ENCODE measurements at regions not wholly inside any gene's neighbourhood (a gene's known extent, or its start where the extent isn't known, plus 50 kb on each side); places are given as distances from the start of the nearest gene placed in this dataset.
A peak's percentile ranks its signal among the peaks of the same experiment; 100 is the strongest.
"Not testable (repeated sequence)": the region's sequence is repeated elsewhere in the genome, so short reads cannot be mapped to it uniquely, and the experiment has no call there.

GRCh38 chr6:3962291-3963280 is 113.4 kb downstream of the FAM50B start:
- no peak for DNase-seq (ENCODE audit: low spot score)

DNA sequence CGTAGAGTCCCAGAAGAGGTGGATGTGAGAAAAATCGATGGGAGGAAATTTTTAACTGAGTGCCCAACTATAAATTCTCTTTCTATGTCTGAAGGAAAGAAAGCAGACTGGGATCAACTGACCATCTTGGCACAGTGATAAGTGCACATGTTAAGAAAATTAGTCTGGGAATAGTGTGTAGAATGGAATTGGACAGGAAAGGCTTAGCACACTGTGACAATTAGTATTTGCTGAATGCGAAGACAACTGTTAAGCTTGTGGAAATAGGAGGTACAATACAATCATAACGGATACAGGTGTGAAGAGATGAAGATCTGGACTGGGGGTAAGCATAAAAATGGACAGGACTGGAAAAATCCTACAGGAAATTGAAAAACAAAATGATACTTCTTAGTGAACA is 114.3 kb downstream of the FAM50B start:
- no peak for DNase-seq (ENCODE audit: low spot score)

GRCh38 chr6:3965071-3965718 is 113.7 kb downstream of the FAM217A start:
- no peak for DNase-seq (ENCODE audit: low spot score)

GRCh38 chr6:3966426-3966825 is 112.5 kb downstream of the FAM217A start:
- no peak for DNase-seq (ENCODE audit: low spot score)

- DNase-seq (ENCODE audit: low spot score) = no peak
Observed at GRCh38 chr6:3970097-3970496, 108.8 kb downstream of the FAM217A start.

DNA sequence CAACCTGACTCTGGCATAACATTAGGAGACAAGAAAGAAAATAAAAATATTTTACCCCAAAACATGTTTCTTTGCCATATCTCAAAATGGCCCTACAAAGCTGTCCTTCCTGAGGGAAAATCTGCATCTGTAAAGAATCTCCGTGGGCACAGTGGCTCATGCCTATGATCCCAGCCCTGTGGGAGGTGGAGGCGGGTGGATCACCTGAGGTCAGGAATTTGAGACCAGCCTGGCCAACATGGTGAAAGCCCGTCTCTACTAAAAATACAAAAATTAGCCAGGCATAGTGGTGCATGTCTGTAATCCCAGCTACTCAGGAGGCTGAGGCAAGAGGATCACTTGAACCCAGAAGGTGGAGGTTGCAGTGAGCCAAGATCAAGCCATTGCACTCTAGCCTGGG is 105.8 kb downstream of the FAM217A start:
- not testable (repeated sequence) for DNase-seq (ENCODE audit: low spot score)

DNA sequence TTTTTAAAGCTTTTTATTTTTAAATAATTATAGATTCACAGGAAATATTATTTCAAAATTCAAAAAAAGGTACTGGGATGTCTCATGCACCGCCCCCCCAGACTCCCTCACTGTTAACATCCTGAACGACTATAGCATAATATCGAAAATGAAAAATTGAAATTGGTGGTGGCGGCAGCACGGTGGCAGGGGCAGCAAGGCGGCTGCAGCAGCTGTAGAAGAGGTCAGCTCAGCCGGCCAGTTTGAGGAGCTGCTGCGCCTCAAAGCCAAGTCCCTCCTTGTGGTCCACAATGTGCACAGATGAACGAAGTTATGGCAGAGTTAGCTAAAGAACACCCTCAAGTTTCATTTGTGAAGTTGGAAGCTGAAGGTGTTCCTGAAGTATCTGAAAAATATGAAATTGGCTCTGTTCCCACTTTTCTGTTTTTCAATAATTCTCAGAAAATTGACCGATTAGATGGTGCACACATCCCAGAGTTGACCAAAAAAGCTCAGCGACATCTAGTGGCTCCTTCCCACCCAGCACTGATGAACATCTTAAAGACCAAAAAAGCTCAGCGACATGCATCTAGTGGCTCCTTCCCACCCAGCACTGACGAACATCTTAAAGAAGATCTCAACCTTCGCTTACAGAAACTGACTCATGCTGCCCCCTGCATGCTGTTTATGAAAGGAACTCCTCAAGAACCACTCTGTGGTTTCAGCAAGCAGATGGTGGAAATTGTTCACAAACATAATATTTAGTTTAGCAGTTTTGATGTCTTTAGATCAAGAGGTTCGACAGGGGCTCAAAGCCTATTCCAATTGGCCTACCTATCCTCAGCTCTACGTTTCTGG is 100.8 kb downstream of the FAM217A start:
- peak; percentile 41 for DNase-seq (ENCODE audit: low spot score)

GRCh38 chr6:3978966-3979365 is 100.0 kb downstream of the FAM217A start:
- not testable (repeated sequence) for DNase-seq (ENCODE audit: low spot score)

DNA sequence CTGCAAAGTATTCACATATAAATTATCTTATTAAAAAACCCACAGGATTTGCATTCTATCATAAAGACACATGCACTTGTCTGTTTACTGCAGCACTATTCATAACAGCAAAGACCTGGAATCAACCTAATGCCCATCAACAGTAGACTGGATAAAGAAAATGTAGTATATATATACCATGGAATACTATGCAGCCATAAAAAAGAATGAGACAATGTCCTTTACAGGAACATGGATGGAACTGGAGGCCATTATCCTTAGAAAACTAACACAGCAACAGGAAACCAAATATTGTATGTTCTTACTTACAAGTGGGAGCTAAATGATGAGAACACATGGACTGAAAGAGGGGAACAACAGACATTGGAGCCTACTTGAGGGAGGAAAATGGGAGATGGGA is 97.0 kb downstream of the FAM217A start:
- DNase-seq (ENCODE audit: low spot score) = no peak

GRCh38 chr6:3983778-3984177 is 95.2 kb downstream of the FAM217A start:
- DNase-seq (ENCODE audit: low spot score) = no peak

DNA sequence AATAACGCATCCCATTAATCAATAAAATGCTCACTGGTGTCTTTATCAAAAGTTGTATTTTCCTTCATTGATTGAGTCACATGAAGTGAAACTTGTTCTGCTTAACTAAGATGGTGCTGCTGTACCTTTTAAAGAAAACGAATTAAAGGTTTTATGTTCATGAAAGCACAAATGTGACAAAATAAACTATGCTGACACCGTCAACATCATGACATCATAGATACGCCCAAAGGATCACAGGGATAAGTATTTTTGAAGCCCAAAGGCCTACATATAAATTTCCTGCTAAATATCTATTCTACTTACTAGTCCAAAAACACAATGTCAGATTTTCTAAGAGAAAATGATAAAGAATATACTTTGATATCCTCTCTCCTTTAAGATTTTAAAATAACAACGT is 94.4 kb downstream of the FAM217A start:
- no peak for DNase-seq (ENCODE audit: low spot score)

DNA sequence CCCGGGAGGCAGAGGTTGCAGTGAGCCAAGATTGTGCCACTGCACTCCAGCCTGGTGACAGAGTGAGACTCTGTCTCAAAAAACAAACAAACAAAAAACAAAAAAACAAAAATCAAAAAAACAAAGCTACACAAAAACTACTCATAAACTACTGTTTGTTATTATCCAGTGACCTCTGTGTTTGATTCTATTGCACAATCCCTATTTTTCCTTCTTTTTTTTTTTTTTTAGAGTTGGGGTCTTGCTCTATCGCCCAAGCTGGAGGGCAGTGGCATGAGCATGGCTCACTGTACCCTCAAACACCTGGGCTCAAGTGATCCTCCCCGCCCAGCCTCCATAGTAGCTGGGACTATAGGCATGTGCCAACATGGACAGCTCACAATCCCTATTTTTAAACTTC is 92.7 kb downstream of the FAM217A start:
- DNase-seq (ENCODE audit: low spot score) = no peak

DNA sequence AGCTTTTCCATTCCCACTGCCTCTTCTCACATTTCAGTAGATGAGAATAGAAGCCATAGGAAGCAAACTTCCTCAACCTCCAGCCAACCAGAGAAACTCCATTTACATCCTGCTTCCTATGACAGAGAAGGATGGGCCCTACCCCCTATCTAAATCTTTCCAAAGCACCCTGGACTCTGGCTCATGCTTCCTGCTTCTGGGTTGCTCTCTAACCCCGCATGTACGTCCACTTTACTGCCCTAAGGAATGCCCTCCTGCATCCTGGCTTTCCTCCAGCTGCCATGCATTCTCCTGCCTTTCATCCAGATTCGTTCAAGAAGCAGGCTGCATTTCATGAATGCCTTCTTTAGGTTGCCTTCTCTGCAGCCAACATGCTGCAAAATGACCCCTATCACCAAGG is 91.9 kb downstream of the FAM217A start:
- DNase-seq (ENCODE audit: low spot score) = peak; percentile 75

DNA sequence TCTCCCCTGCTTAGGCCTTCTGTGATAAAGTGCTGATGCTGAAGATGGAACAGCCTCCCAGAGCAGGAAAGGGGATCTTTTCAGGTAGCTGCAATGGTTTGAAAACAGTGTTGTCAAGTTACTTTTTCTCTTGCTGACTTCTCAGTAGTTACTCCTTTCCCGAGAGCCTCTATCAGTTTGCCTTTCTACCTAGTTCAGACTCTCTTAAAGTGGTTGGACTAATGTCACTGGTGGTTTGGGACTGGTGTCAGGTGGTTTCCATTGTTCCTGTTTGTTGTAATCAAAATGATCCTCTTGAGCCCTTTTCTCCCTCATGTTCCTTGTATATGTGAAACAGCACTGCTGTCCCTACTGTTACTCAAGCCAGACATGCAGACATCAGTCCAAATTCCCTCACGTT is 91.4 kb downstream of the FAM217A start:
- no peak for DNase-seq (ENCODE audit: low spot score)

DNA sequence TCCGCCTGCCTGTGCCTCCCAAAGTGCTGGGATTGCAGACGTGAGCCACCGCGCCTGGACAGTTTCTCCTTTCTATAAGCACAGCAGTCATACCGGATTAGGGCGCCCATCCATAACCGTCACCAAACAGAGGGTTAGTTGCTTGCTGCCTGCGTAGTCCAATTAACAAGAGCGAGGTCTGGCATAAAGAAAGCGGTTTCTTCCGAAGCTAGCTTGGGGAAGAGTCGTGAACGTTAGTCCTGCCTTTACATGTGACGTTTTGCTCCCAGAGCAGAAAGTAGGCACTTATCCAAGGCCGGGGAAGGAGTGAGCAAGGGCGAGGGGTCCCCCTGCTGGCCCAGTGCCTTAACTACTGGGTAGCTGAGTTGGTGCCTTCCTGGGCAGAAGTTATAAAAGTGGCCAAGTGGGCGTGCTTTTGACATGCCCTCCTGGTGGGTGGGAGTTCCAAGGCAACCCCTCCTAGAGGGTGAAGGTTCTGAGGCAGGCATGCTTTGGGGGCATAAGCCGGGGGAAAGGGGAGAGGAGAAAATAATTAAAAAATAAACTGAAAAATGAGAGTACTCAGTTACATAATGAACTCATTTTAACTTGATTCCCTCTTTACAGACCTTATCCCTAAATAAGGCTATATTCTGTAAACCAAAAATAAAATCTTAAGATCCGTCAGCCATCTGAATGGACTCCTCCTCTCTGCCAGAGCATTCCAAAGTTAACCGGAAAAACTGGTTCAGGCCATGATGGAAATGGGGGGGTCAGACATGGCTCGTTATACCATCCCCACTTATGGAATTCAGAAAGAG is 88.0 kb downstream of the FAM217A start:
- peak; percentile 87 for DNase-seq (ENCODE audit: low spot score)

GRCh38 chr6:3991941-3992340 is 87.0 kb downstream of the FAM217A start:
- no peak for DNase-seq (ENCODE audit: low spot score)

DNA sequence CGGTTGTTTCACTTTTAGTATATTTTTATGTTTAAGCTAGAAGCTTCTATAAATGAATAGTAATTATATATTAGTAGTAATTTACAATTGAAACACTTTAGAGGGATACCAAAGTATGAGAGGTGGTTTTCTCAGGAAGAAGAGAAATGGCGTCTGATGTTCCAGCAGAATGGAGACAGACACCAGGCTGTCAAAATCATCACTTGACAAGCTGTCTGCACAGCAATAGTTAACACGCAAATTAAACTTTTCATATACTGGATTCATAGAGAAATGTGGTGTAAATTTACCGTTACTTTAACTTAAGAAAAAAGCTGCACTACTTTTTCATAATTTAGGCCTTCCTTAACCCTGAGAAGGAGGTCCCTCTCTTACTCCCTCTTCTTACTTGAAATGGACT is 82.6 kb downstream of the FAM217A start:
- no peak for DNase-seq (ENCODE audit: low spot score)

DNA sequence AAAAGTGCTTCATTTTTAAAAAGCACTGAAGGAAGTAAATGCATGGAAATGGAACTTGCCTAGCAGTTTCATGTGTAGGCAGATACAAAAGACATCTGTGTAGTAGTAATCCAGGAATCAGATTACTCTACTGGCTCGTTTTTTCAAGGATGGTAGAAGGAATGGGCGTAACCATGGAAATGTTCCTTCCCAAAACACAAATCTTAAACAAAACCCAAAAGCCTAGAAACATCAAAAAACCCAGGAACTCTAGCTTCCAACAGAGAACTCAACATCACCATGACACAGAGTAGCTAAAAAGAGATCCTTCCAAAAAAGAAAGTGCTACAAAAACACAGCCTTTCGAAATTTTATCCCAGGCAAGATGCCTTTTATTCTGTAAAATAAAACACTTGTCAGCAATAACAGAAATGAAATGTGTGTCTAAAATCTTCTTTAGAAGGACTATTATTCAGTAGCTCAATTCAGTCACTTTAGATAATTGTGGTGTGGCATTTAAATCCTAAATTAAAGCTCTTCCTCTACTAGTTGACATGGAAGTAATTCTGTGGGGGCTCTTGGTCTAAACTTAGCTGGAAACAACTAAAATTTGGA is 81.7 kb downstream of the FAM217A start:
- DNase-seq (ENCODE audit: low spot score) = no peak

- peak; percentile 19 for DNase-seq (ENCODE audit: low spot score)
Observed at GRCh38 chr6:3999800-4000661, 78.9 kb downstream of the FAM217A start.

GRCh38 chr6:4004249-4004648 is 74.7 kb downstream of the FAM217A start:
- DNase-seq (ENCODE audit: low spot score) = no peak
